ENCODE measurements at regions not wholly inside any gene's neighbourhood (a gene's known extent, or its start where the extent isn't known, plus 50 kb on each side); places are given as distances from the start of the nearest gene placed in this dataset.
"Not testable (repeated sequence)": the region's sequence is repeated elsewhere in the genome, so short reads cannot be mapped to it uniquely, and the experiment has no call there.

DNA sequence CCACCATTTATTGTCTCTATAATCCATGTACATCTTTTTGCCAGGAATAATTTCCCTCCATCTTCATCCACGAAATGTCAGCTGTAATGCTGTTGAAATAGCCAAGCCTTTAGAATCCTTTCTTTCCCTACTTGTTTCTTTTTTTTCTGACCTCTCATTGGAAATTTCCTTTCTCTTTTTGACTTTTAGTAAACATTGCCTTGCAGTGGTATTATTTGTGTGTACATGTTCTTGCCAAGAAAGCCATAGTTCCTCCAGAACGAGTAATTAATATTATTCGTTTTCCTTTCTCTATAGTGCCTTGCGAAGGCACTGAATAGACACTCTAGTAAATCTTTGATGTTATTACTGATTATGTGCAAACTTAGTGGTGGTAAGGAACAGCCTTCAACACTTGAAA lies 282.2 kb downstream of the GJA1 start:
- DNase-seq (ENCODE audit: low read depth, low spot score) (no peak), ATAC-seq (no peak)
- Histone ChIP-seq H3K27ac (ENCODE audit: low read length) (no peak overlapping the region), H3K4me1 (ENCODE audit: control insufficient read depth, insufficient read depth, low read length) (no peaks in the 10 kb centered on the region), H3K4me3 (ENCODE audit: low read depth in 2 of 2, low read length in 2 of 2) (no peak overlapping the region), H3K27me3 (ENCODE audit: control insufficient read depth, insufficient read depth, low read length) (no peaks in the 10 kb centered on the region), H3K36me3 (ENCODE audit: control insufficient read depth, insufficient read depth, low read length) (no peaks in the 10 kb centered on the region), H3K9me3 (ENCODE audit: control insufficient read depth, insufficient read depth, low read depth, low read length) (peaks cover 2% of the 10 kb centered on the region; the same call in 1 of the 2 replicates)
- in situ Hi-C loops (cut with HindIII; ENCODE audit: low pct_unique_long_range_greater_than_20kb, low sequenced_read_pairs): no loop called here
- CTCF ChIA-PET: no interaction called here
- intact Hi-C loops (cut with micrococcal nuclease; ENCODE audit: unreplicated experiment): no loop called here
- BruUV-seq (replicated peaks): no TSS peak
- TF ChIP-seq, protein P1, sequence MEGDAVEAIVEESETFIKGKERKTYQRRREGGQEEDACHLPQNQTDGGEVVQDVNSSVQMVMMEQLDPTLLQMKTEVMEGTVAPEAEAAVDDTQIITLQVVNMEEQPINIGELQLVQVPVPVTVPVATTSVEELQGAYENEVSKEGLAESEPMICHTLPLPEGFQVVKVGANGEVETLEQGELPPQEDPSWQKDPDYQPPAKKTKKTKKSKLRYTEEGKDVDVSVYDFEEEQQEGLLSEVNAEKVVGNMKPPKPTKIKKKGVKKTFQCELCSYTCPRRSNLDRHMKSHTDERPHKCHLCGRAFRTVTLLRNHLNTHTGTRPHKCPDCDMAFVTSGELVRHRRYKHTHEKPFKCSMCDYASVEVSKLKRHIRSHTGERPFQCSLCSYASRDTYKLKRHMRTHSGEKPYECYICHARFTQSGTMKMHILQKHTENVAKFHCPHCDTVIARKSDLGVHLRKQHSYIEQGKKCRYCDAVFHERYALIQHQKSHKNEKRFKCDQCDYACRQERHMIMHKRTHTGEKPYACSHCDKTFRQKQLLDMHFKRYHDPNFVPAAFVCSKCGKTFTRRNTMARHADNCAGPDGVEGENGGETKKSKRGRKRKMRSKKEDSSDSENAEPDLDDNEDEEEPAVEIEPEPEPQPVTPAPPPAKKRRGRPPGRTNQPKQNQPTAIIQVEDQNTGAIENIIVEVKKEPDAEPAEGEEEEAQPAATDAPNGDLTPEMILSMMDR (IDR thresholded peaks at IDR 0.05): no peak
- no peak for TF ChIP-seq SIN3A (IDR thresholded peaks at IDR 0.05; ENCODE audit: borderline replicate concordance, insufficient read depth, low read depth, low read length)
- TF ChIP-seq POLR2AphosphoS5 (IDR thresholded peaks at IDR 0.05; ENCODE audit: low read depth, low read length): no peak
- TF ChIP-seq, protein P2, sequence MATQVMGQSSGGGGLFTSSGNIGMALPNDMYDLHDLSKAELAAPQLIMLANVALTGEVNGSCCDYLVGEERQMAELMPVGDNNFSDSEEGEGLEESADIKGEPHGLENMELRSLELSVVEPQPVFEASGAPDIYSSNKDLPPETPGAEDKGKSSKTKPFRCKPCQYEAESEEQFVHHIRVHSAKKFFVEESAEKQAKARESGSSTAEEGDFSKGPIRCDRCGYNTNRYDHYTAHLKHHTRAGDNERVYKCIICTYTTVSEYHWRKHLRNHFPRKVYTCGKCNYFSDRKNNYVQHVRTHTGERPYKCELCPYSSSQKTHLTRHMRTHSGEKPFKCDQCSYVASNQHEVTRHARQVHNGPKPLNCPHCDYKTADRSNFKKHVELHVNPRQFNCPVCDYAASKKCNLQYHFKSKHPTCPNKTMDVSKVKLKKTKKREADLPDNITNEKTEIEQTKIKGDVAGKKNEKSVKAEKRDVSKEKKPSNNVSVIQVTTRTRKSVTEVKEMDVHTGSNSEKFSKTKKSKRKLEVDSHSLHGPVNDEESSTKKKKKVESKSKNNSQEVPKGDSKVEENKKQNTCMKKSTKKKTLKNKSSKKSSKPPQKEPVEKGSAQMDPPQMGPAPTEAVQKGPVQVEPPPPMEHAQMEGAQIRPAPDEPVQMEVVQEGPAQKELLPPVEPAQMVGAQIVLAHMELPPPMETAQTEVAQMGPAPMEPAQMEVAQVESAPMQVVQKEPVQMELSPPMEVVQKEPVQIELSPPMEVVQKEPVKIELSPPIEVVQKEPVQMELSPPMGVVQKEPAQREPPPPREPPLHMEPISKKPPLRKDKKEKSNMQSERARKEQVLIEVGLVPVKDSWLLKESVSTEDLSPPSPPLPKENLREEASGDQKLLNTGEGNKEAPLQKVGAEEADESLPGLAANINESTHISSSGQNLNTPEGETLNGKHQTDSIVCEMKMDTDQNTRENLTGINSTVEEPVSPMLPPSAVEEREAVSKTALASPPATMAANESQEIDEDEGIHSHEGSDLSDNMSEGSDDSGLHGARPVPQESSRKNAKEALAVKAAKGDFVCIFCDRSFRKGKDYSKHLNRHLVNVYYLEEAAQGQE (IDR thresholded peaks at IDR 0.05; ENCODE audit: insufficient read depth in 1 of 2, low read depth in 2 of 2, low read length in 1 of 2): no peak
- TF ChIP-seq TCF7L2 (IDR thresholded peaks at IDR 0.05; ENCODE audit: low read depth, low read length): no peak
- POLR2A ChIA-PET: interaction anchor here (0.7 kb wide), 1 partner anchor 396 kb away, joined by 4 read pairs; no protein-coding TSS in a partner anchor

DNA sequence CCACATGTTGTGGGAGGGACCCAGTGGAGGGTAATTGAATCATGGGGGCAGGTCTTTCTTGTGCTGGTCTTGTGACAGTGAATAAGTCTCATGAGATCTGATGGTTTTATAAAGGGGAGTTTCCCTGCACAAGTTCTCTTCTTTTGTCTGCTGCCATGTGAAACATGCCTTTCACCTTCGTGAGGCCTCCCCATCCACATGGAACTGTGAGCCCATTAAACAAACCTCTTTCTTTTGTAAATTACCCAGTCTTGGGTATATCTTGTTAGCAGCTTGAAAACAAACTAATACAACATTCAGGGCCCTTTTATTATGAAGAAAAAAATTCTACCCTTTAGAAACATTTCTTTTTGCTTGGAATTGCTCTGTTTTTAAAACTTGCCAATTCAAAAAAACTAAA lies 285.4 kb downstream of the GJA1 start:
- H3K27me3 ChIP-seq (ENCODE audit: control insufficient read depth, insufficient read depth, low read length); H3K36me3 ChIP-seq (ENCODE audit: control insufficient read depth, insufficient read depth, low read length); H3K4me3 ChIP-seq (ENCODE audit: low read depth in 2 of 2, low read length in 2 of 2); H3K4me1 ChIP-seq (ENCODE audit: control insufficient read depth, insufficient read depth, low read length); POLR2A ChIA-PET; BruUV-seq (replicated peaks); CTCF ChIA-PET; H3K9me3 ChIP-seq (ENCODE audit: control insufficient read depth, insufficient read depth, low read depth, low read length); intact Hi-C loops (cut with micrococcal nuclease; ENCODE audit: unreplicated experiment); H3K27ac ChIP-seq (ENCODE audit: low read length); in situ Hi-C loops (cut with HindIII; ENCODE audit: low pct_unique_long_range_greater_than_20kb, low sequenced_read_pairs); ATAC-seq; DNase-seq (ENCODE audit: low read depth, low spot score): not testable (repeated sequence)

DNA sequence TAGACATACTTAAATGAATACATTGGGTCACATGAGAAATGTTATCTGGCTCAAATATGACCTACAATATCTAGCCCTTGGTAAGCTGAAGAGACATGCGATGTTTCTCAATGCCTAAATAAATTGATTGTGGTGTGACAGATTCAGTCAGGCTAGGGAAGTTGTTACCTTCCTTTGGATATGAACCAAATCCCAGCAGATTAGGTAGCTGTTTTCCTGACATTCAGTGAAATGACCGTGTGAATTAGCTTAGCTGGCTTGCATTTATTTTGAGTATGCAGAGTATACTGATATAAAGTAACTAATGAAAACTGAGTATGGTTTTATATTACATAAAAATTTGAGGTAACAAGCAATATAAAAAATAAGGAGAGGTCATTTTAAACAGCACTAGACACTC lies 288.2 kb downstream of the GJA1 start:
- BruUV-seq (replicated peaks): no TSS peak
- Histone ChIP-seq H3K27me3 (ENCODE audit: control insufficient read depth, insufficient read depth, low read length) (no peaks in the 10 kb centered on the region), H3K4me3 (ENCODE audit: low read depth in 2 of 2, low read length in 2 of 2) (no peak overlapping the region), H3K4me1 (ENCODE audit: control insufficient read depth, insufficient read depth, low read length) (no peaks in the 10 kb centered on the region), H3K36me3 (ENCODE audit: control insufficient read depth, insufficient read depth, low read length) (no peaks in the 10 kb centered on the region), H3K9me3 (ENCODE audit: control insufficient read depth, insufficient read depth, low read depth, low read length) (peaks cover 2% of the 10 kb centered on the region; the same call in 1 of the 2 replicates), H3K27ac (ENCODE audit: low read length) (no peak overlapping the region)
- in situ Hi-C loops (cut with HindIII; ENCODE audit: low pct_unique_long_range_greater_than_20kb, low sequenced_read_pairs): no loop called here
- POLR2A ChIA-PET: no interaction called here
- no peak for ATAC-seq
- intact Hi-C loops (cut with micrococcal nuclease; ENCODE audit: unreplicated experiment): no loop called here
- CTCF ChIA-PET: no interaction called here
- TF ChIP-seq, protein P1 (IDR thresholded peaks at IDR 0.05): no peak
- TF ChIP-seq SIN3A (IDR thresholded peaks at IDR 0.05; ENCODE audit: borderline replicate concordance, insufficient read depth, low read depth, low read length) (no peak), POLR2AphosphoS5 (IDR thresholded peaks at IDR 0.05; ENCODE audit: low read depth, low read length) (no peak), TCF7L2 (IDR thresholded peaks at IDR 0.05; ENCODE audit: low read depth, low read length) (no peak)
- TF ChIP-seq, protein P2 (IDR thresholded peaks at IDR 0.05; ENCODE audit: insufficient read depth in 1 of 2, low read depth in 2 of 2, low read length in 1 of 2): no peak
- DNase-seq (ENCODE audit: low read depth, low spot score): no peak

Data from Panc1 (cell line).